NCI-H2029 treated with DMSO at 0.1 percent for 48 hours (cell line): ENCODE measurements at regions not wholly inside any gene's neighbourhood (a gene's known extent, or its start where the extent isn't known, plus 50 kb on each side); places are given as distances from the start of the nearest gene placed in this dataset.
"Not testable (repeated sequence)": the region's sequence is repeated elsewhere in the genome, so short reads cannot be mapped to it uniquely, and the experiment has no call there.

Experiments used
- DNase-seq: peaks from one replicate; lab custom pipeline; 2025; lab: John Stamatoyannopoulos, UW

- no peak for DNase-seq
Measured at GRCh38 chrX:45571453-45571852, 370.8 kb upstream of the DIPK2B start.

- DNase-seq, result no peak
Measured at GRCh38 chrX:45566456-45566855, 365.8 kb upstream of the DIPK2B start.

GRCh38 chrX:45557387-45557786 lies 356.7 kb upstream of the DIPK2B start:
- DNase-seq, result no peak

- no peak for DNase-seq
Measured at GRCh38 chrX:45554736-45555135, 354.1 kb upstream of the DIPK2B start.

- no peak for DNase-seq
Measured at GRCh38 chrX:45553417-45553816, 352.7 kb upstream of the DIPK2B start.

GRCh38 chrX:45546697-45547096 lies 346.0 kb upstream of the DIPK2B start:
- DNase-seq, result not testable (repeated sequence)

- no peak for DNase-seq
Measured at GRCh38 chrX:45540181-45540580, 339.5 kb upstream of the DIPK2B start.

- no peak for DNase-seq
Measured at GRCh38 chrX:45537936-45538335, 337.3 kb upstream of the DIPK2B start.

GRCh38 chrX:45527834-45528233 lies 327.2 kb upstream of the DIPK2B start:
- DNase-seq, result no peak

GRCh38 chrX:45524805-45525204 lies 324.1 kb upstream of the DIPK2B start:
- DNase-seq, result no peak

- DNase-seq, result peak; percentile 68
Measured at GRCh38 chrX:45524296-45524695, 323.6 kb upstream of the DIPK2B start.

- DNase-seq, result no peak
Measured at GRCh38 chrX:45518552-45518951, 317.9 kb upstream of the DIPK2B start.

- peak; percentile 3 for DNase-seq
Measured at GRCh38 chrX:45517090-45517973, 316.7 kb upstream of the DIPK2B start.

- DNase-seq, result no peak
Measured at GRCh38 chrX:45515262-45516215, 314.9 kb upstream of the DIPK2B start.

- no peak for DNase-seq
Measured at GRCh38 chrX:45513042-45513441, 312.4 kb upstream of the DIPK2B start.

GRCh38 chrX:45508454-45508853 lies 307.8 kb upstream of the DIPK2B start:
- DNase-seq, result no peak

- no peak for DNase-seq
Measured at GRCh38 chrX:45506149-45506730, 305.6 kb upstream of the DIPK2B start.

- no peak for DNase-seq
Measured at GRCh38 chrX:45505214-45505613, 304.5 kb upstream of the DIPK2B start.

GRCh38 chrX:45503787-45504362 lies 303.2 kb upstream of the DIPK2B start:
- DNase-seq, result not testable (repeated sequence)

GRCh38 chrX:45502396-45502795 lies 301.7 kb upstream of the DIPK2B start:
- DNase-seq, result no peak

GRCh38 chrX:45497290-45497689 lies 296.6 kb upstream of the DIPK2B start:
- no peak for DNase-seq

- no peak for DNase-seq
Measured at GRCh38 chrX:45485719-45486118, 285.0 kb upstream of the DIPK2B start.
